Liver (tissue), 8 donors: ENCODE measurements at regions not wholly inside any gene's neighbourhood (a gene's known extent, or its start where the extent isn't known, plus 50 kb on each side); places are given as distances from the start of the nearest gene placed in this dataset.

Experiments
- DNase-seq: peaks from one replicate; pipeline ENCODE4 v3.0.0-alpha.2; 2017; ENCODE audit warnings: low spot score
- H3K27ac ChIP-seq, 2 donors: one replicate each; pipeline ENCODE4 v1.7.0; 2013; ENCODE audit warnings: inconsistent platforms in 2 of 2, low read length in 2 of 2, control low read depth in 1 of 2, low read depth in 1 of 2, mild to moderate bottlenecking in 1 of 2
- H3K27me3 ChIP-seq, 4 donors: one replicate each; pipeline versions ENCODE4 v1.6.1 to v1.7.0; 2013; ENCODE audit warnings: low read length in 3 of 4, inconsistent platforms in 1 of 4, mild to moderate bottlenecking in 1 of 4, moderate library complexity in 1 of 4; ENCODE audit not compliant: control insufficient read depth in 4 of 4, insufficient read depth in 4 of 4
- H3K36me3 ChIP-seq, 4 donors: one replicate each; pipeline versions ENCODE4 v1.6.1 to v1.7.0; 2013; ENCODE audit warnings: low read length in 3 of 4, mild to moderate bottlenecking in 3 of 4, low read depth in 1 of 4, moderate library complexity in 1 of 4; ENCODE audit not compliant: control insufficient read depth in 4 of 4, insufficient read depth in 3 of 4
- H3K4me1 ChIP-seq, 4 donors: one replicate each; pipeline versions ENCODE4 v1.6.1 to v1.7.0; 2013; ENCODE audit warnings: low read length in 3 of 4, mild to moderate bottlenecking in 3 of 4, moderate library complexity in 1 of 4; ENCODE audit not compliant: control insufficient read depth in 4 of 4, insufficient read depth in 4 of 4
- H3K4me3 ChIP-seq, 3 donors: one replicate each; pipeline versions ENCODE4 v1.6.1 to v1.7.0; 2013; ENCODE audit warnings: low read length in 3 of 3, control low read depth in 1 of 3, low read depth in 1 of 3, mild to moderate bottlenecking in 1 of 3
- H3K9ac ChIP-seq, 2 donors: one replicate each; pipeline ENCODE4 v1.7.0; 2013; ENCODE audit warnings: low read length in 2 of 2, mild to moderate bottlenecking in 2 of 2, moderate library complexity in 2 of 2, control low read depth in 1 of 2, low read depth in 1 of 2
- H3K9me3 ChIP-seq, 4 donors: one replicate each; pipeline versions ENCODE4 v1.6.1 to v1.7.0; 2013; ENCODE audit warnings: low read length in 3 of 4; ENCODE audit not compliant: control insufficient read depth in 4 of 4
- CTCF ChIP-seq: fragments of 150-350 bp; IDR thresholded peaks from 2 replicates; pipeline ENCODE4 v1.5.1; 2017; ENCODE audit warnings: improper control_type of control experiment, low read depth, low read length; ENCODE audit not compliant: missing input control
- EGR1 ChIP-seq, 2 donors: IDR thresholded peaks; 2 replicates each; pipeline ENCODE4 v1.6.1; 2016 to 2018; ENCODE audit warnings: antibody characterized with exemption in 2 of 2, low read depth in 2 of 2
- FOXA1 ChIP-seq: IDR thresholded peaks from 2 replicates; pipeline ENCODE4 v1.6.1; 2016; ENCODE audit warnings: antibody characterized with exemption
- FOXA2 ChIP-seq: IDR thresholded peaks from 2 replicates; pipeline ENCODE4 v1.6.1; 2016; ENCODE audit warnings: antibody characterized with exemption
- GABPA ChIP-seq, 2 donors: IDR thresholded peaks in 1 of 2; conservative IDR thresholded peaks in 1 of 2; 2 replicates each; pipeline ENCODE4 v1.6.1; 2016; ENCODE audit warnings: antibody characterized with exemption in 2 of 2, mild to moderate bottlenecking in 1 of 2, moderate library complexity in 1 of 2
- HNF4A ChIP-seq, 2 donors: conservative IDR thresholded peaks; 2 replicates each; pipeline ENCODE4 v1.6.1; 2016; ENCODE audit warnings: antibody characterized with exemption in 2 of 2, mild to moderate bottlenecking in 2 of 2
- HNF4G ChIP-seq: IDR thresholded peaks from 2 replicates; pipeline ENCODE4 v1.6.1; 2016; ENCODE audit warnings: antibody characterized with exemption
- JUND ChIP-seq, 2 donors: IDR thresholded peaks; 2 replicates each; pipeline ENCODE4 v1.6.1; 2016; ENCODE audit warnings: antibody characterized with exemption in 2 of 2
- NR2F2 ChIP-seq: IDR thresholded peaks from 2 replicates; pipeline ENCODE4 v1.6.1; 2016; ENCODE audit warnings: antibody characterized with exemption
- RAD21 ChIP-seq, 2 donors: IDR thresholded peaks; 2 replicates each; pipeline ENCODE4 v1.6.1; 2016; ENCODE audit warnings: antibody characterized with exemption in 2 of 2, mild to moderate bottlenecking in 2 of 2
- RXRA ChIP-seq, 2 donors: IDR thresholded peaks; 2 replicates each; pipeline ENCODE4 v1.6.1; 2017 to 2018; ENCODE audit warnings: antibody characterized with exemption in 2 of 2, mild to moderate bottlenecking in 1 of 2
- SP1 ChIP-seq: IDR thresholded peaks from 2 replicates; pipeline ENCODE4 v1.6.1; 2018; ENCODE audit warnings: antibody characterized with exemption, mild to moderate bottlenecking
- TAF1 ChIP-seq: conservative IDR thresholded peaks from 2 replicates; pipeline ENCODE4 v1.6.1; 2016; ENCODE audit warnings: antibody characterized with exemption, mild to moderate bottlenecking
- YY1 ChIP-seq: IDR thresholded peaks from 2 replicates; pipeline ENCODE4 v1.6.1; 2016; ENCODE audit warnings: antibody characterized with exemption, mild to moderate bottlenecking
- WGBS: extraction: QIAGEN DNeasy Blood & Tissue Kit; methylation state at CpG from one replicate; pipeline ENCODE4 v1.1.7; 2013; 5-methylcytosine and 5-hydroxymethylcytosine counted together
- TF ChIP-seq, protein P1 (sequence below): IDR thresholded peaks from 2 replicates; pipeline ENCODE4 v1.6.1; 2016; ENCODE audit warnings: antibody characterized with exemption
- TF ChIP-seq, protein P2 (sequence below): IDR thresholded peaks from 2 replicates; pipeline ENCODE4 v1.6.1; 2016; ENCODE audit warnings: antibody characterized with exemption, mild to moderate bottlenecking
- donor health status: healthy.
- donor health status: healthy.
- donor health status: healthy.
- donor health status: healthy.
- donor health status: healthy.

- no peaks in the 10 kb centered on the region for H3K36me3 ChIP-seq
- no peak overlapping the region for H3K27ac ChIP-seq
- no peaks in the 10 kb centered on the region for H3K9me3 ChIP-seq
- WGBS: 61% methylated on average over 2 of the region's 2 CpGs
- TF ChIP-seq HNF4A (conservative IDR thresholded peaks at IDR 0.05) (no peak), RXRA (IDR thresholded peaks at IDR 0.05) (no peak), RAD21 (IDR thresholded peaks at IDR 0.05) (no peak)
- TF ChIP-seq, protein P1, sequence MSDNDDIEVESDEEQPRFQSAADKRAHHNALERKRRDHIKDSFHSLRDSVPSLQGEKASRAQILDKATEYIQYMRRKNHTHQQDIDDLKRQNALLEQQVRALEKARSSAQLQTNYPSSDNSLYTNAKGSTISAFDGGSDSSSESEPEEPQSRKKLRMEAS: no peak
- no peak overlapping the region for H3K9ac ChIP-seq
- H3K4me1 ChIP-seq: peaks cover 0 to 1% (median 1%) of the 10 kb centered on the region in 4 donors
- no peak overlapping the region for H3K4me3 ChIP-seq
- peaks cover 0 to 2% (median 0%) of the 10 kb centered on the region in 4 donors for H3K27me3 ChIP-seq
- DNase-seq: no peak
Measured at GRCh38 chr2:75411574-75411973, 149.2 kb downstream of the EVA1A start.

DNA sequence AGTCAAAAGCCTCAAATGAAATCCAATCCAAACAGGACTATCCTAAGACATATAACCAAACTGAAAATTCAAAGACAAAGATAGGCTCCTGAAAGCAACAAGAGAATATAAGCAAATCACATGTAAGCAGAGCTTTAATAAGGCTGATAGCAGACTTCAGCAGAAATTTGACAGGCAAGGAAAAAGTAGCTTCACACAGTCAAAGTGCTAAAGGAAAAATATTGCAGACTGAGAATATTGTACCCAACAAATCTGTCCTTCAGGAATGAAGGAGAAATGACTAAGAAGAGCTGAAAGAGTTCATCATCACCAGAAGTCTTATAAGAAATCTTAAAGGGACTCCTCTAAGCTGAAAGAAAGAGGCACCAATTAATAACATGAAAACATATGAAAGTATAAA is 150.0 kb downstream of the EVA1A start:
- no peak overlapping the region for H3K9ac ChIP-seq
- H3K4me3 ChIP-seq: no peak overlapping the region
- no peak for DNase-seq
- H3K9me3 ChIP-seq: no peaks in the 10 kb centered on the region
- H3K4me1 ChIP-seq: no peaks in the 10 kb centered on the region
- H3K27me3 ChIP-seq: peaks cover 0 to 2% (median 0%) of the 10 kb centered on the region in 4 donors
- no peak overlapping the region for H3K27ac ChIP-seq
- no peaks in the 10 kb centered on the region for H3K36me3 ChIP-seq
- TF ChIP-seq CTCF (no peak), NR2F2 (no peak), HNF4G (no peak), HNF4A (conservative IDR thresholded peaks at IDR 0.05) (no peak), GABPA (IDR thresholded peaks at IDR 0.05 in 1 of 2, conservative IDR thresholded peaks at IDR 0.05 in 1 of 2) (no peak), EGR1 (IDR thresholded peaks at IDR 0.05; ENCODE audit: low read depth in 2 of 2) (no peak), SP1 (no peak)
- TF ChIP-seq, protein P2, sequence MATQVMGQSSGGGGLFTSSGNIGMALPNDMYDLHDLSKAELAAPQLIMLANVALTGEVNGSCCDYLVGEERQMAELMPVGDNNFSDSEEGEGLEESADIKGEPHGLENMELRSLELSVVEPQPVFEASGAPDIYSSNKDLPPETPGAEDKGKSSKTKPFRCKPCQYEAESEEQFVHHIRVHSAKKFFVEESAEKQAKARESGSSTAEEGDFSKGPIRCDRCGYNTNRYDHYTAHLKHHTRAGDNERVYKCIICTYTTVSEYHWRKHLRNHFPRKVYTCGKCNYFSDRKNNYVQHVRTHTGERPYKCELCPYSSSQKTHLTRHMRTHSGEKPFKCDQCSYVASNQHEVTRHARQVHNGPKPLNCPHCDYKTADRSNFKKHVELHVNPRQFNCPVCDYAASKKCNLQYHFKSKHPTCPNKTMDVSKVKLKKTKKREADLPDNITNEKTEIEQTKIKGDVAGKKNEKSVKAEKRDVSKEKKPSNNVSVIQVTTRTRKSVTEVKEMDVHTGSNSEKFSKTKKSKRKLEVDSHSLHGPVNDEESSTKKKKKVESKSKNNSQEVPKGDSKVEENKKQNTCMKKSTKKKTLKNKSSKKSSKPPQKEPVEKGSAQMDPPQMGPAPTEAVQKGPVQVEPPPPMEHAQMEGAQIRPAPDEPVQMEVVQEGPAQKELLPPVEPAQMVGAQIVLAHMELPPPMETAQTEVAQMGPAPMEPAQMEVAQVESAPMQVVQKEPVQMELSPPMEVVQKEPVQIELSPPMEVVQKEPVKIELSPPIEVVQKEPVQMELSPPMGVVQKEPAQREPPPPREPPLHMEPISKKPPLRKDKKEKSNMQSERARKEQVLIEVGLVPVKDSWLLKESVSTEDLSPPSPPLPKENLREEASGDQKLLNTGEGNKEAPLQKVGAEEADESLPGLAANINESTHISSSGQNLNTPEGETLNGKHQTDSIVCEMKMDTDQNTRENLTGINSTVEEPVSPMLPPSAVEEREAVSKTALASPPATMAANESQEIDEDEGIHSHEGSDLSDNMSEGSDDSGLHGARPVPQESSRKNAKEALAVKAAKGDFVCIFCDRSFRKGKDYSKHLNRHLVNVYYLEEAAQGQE: no peak

DNA sequence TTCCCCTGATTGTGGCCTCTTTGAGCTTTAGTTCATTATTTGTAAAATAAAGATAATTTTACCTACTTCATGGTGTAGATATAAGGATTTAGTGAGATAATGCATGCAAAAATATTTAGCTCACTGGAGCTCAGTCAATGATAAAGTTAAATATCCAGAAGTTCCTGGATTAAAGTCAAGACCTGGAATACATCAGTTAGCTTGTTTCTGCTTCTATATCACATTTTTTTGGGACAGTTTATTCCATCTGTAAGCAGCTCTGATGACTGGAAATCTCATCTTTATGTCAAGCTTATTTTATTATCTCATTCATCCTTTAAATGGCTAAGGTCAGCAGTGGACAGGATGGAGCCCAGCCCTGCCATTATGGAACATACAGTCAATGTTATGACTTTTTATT is 152.0 kb downstream of the EVA1A start:
- H3K4me3 ChIP-seq: no peak overlapping the region
- TF ChIP-seq TAF1 (no peak), RXRA (IDR thresholded peaks at IDR 0.05) (no peak), GABPA (IDR thresholded peaks at IDR 0.05 in 1 of 2, conservative IDR thresholded peaks at IDR 0.05 in 1 of 2) (no peak), CTCF (no peak), RAD21 (IDR thresholded peaks at IDR 0.05) (no peak), JUND (IDR thresholded peaks at IDR 0.05) (no peak), HNF4G (no peak), FOXA2 (no peak), EGR1 (IDR thresholded peaks at IDR 0.05; ENCODE audit: low read depth in 2 of 2) (no peak), FOXA1 (no peak), YY1 (no peak)
- no peak overlapping the region for H3K27ac ChIP-seq
- H3K27me3 ChIP-seq: no peaks in the 10 kb centered on the region
- no peak for DNase-seq
- no peaks in the 10 kb centered on the region for H3K4me1 ChIP-seq
- no peak overlapping the region for H3K9ac ChIP-seq
- H3K36me3 ChIP-seq: no peaks in the 10 kb centered on the region
- H3K9me3 ChIP-seq: no peaks in the 10 kb centered on the region
